ENCODE measurements at regions not wholly inside any gene's neighbourhood (a gene's known extent, or its start where the extent isn't known, plus 50 kb on each side); places are given as distances from the start of the nearest gene placed in this dataset.

DNA sequence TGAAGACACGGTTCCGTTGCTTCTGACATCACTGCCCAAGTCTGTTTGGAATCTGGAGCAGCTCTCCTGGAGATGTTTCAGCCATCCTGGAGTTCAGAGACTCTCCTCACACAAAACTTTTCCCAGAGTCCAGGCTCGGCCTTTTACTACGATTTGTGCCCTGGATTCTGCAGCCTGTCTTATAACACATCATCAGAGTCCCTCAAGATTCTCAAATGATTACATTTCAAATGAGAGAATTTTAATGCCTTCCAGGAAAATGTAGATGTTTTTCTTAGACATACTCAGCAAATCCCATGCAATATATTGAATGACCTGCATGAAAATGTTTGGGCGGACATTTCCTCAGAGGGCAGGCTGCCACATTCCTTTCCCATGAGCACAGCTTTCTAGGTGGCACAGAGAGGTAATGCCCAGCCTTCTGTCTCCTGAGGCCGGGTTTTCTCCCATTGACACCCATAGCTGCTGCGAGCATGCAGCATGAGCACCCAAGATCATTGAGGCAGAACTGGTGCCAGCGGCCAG lies 129.1 kb downstream of the SNX19 start:
- no peak overlapping the region for H4K91ac ChIP-seq (ENCODE audit: insufficient read length, low read depth, low read length)
- no peak overlapping the region for H4K8ac ChIP-seq (replicated peaks; ENCODE audit: insufficient read length, low read depth, low read length)
- DNase-seq, result no peak
- no peak overlapping the region for H3K56ac ChIP-seq (ENCODE audit: insufficient read length, low read depth, low read length)
- no peak overlapping the region for H2BK15ac ChIP-seq (ENCODE audit: low read depth, low read length)
- H3K4me2 ChIP-seq (ENCODE audit: insufficient read depth, insufficient read length, low read length), result no peak overlapping the region
- Mint-ChIP-seq H3K27ac (peak overlapping the region in 1 of 3 experiments; percentile 84; a peak in 1 of 7 replicates), H3K4me3 (no peak overlapping the region), H3K27me3 (ENCODE audit: low read depth) (peaks cover 1% of the 10 kb centered on the region; the same call in 1 of the 2 replicates), H3K36me3 (ENCODE audit: insufficient read depth in 1 of 3, low read depth in 3 of 3) (peaks cover 0 to 7% (median 4%) of the 10 kb centered on the region in 3 experiments; a peak in 2 of 7 replicates), H3K4me1 (peaks cover 14 to 18% of the 10 kb centered on the region in 2 experiments), H3K9me3 (peaks cover 9% of the 10 kb centered on the region in 2 experiments; a peak in 4 of 5 replicates)
- no peak overlapping the region for H2BK12ac ChIP-seq (ENCODE audit: insufficient read length, low read depth, low read length)
- no peak overlapping the region for H3K18ac ChIP-seq (ENCODE audit: insufficient read length, low read depth, low read length)
- no peak for TF ChIP-seq CTCF (conservative IDR thresholded peaks at IDR 0.05)
- no peak overlapping the region for H3K23ac ChIP-seq (ENCODE audit: insufficient read length, low read depth, low read length)
- H3K14ac ChIP-seq (ENCODE audit: insufficient read depth, low read length), result no peak overlapping the region
- H3K27ac ChIP-seq (ENCODE audit: insufficient read length, low read depth, low read length), result no peak overlapping the region
- H2BK20ac ChIP-seq (ENCODE audit: low read depth, low read length, poor library complexity, severe bottlenecking), result no peak overlapping the region
- no peaks in the 10 kb centered on the region for H3K79me2 ChIP-seq (ENCODE audit: insufficient read depth, low read length)
- H3K4ac ChIP-seq (ENCODE audit: low read depth, low read length), result no peak overlapping the region
- no peak overlapping the region for H3K9ac ChIP-seq (ENCODE audit: extremely low read depth, insufficient read length, low read length)
- no peak overlapping the region for H4K5ac ChIP-seq (ENCODE audit: insufficient read length, low read depth, low read length)
- no peaks in the 10 kb centered on the region for H3K9me3 ChIP-seq (ENCODE audit: control insufficient read depth, low read depth, low read length)
- H2AFZ ChIP-seq (ENCODE audit: low read length), result no peak overlapping the region
- no peaks in the 10 kb centered on the region; the same call in 1 of the 2 replicates for H3K4me1 ChIP-seq (ENCODE audit: insufficient read depth, low read length)
- no peaks in the 10 kb centered on the region for H3K27me3 ChIP-seq (ENCODE audit: insufficient read depth, low read length)
- no peak overlapping the region for H2BK5ac ChIP-seq (ENCODE audit: insufficient read length, low read length)
- H3T11ph ChIP-seq (ENCODE audit: low read length), result no peak overlapping the region
- no peaks in the 10 kb centered on the region for H4K20me1 ChIP-seq (ENCODE audit: control insufficient read depth, insufficient read depth, insufficient read length)
- WGBS (ENCODE audit: extremely low coverage, insufficient read length, low lambda C conversion rate), result no CpG with 5 or more reads among the region's 8 CpGs
- no peak overlapping the region for H2AK5ac ChIP-seq (ENCODE audit: insufficient read length, low read length)
- H3K23me2 ChIP-seq (ENCODE audit: insufficient read length, low read depth, low read length, poor library complexity, severe bottlenecking), result no peaks in the 10 kb centered on the region
- no peaks in the 10 kb centered on the region for H3K79me1 ChIP-seq (ENCODE audit: insufficient read depth, low read depth, low read length, poor library complexity, severe bottlenecking)
- no peak overlapping the region for H2BK120ac ChIP-seq (ENCODE audit: low read depth, low read length, poor library complexity, severe bottlenecking)

All from H9 (cell line).